NOMO-1 (cell line): ENCODE measurements at regions not wholly inside any gene's neighbourhood (a gene's known extent, or its start where the extent isn't known, plus 50 kb on each side); places are given as distances from the start of the nearest gene placed in this dataset.
A peak's percentile ranks its signal among the peaks of the same experiment; 100 is the strongest.

Experiments used
- DNase-seq, 2 experiments: peaks; one replicate each; lab custom pipeline; 2025; ENCODE audit not compliant: unreplicated experiment in 2 of 2; lab: John Stamatoyannopoulos, UW

DNA sequence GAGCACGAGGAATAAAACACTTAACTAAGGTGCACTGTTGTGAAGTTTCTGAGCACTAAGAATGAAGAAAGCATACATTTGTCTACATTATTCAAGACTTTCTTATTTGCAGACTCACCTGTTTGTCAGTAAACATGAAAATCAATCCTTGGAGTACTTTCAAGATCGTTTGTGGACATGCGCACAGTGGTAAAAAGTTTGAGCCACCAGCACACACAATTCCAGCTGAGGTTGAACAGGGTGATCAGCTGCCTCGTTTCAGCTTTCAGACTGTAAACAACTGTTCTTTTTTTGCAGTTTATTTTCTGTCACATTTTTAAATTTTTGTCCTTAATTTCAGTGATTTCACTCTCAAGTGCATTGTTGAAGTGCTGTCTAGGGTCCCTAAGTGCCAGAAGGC, 143.8 kb upstream of the VCX2 start:
- no peak for DNase-seq

DNA sequence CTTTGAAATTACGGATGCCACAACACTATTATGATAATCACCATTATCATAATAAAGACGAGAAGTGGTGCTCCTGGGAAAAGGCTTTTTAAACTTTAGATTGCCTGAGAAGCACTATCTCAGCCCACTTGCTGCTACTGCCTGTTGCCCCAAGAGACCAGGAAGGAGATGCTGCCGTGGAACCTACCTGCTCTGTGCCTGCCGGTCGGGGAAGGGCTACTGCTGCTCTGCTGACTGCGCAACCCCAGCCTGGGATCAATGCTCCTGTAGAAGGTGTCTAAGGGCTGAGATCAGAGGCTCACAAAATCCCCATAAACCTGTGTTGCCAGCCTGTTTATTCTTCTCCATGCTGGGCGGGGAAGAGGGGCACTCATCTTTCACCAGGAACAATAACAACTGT, 145.3 kb upstream of the VCX3B start:
- no peak for DNase-seq

- DNase-seq = no peak
These were observed 141.3 kb upstream of the VCX3B start for GRCh38 chrX:8323356-8323755.

DNA sequence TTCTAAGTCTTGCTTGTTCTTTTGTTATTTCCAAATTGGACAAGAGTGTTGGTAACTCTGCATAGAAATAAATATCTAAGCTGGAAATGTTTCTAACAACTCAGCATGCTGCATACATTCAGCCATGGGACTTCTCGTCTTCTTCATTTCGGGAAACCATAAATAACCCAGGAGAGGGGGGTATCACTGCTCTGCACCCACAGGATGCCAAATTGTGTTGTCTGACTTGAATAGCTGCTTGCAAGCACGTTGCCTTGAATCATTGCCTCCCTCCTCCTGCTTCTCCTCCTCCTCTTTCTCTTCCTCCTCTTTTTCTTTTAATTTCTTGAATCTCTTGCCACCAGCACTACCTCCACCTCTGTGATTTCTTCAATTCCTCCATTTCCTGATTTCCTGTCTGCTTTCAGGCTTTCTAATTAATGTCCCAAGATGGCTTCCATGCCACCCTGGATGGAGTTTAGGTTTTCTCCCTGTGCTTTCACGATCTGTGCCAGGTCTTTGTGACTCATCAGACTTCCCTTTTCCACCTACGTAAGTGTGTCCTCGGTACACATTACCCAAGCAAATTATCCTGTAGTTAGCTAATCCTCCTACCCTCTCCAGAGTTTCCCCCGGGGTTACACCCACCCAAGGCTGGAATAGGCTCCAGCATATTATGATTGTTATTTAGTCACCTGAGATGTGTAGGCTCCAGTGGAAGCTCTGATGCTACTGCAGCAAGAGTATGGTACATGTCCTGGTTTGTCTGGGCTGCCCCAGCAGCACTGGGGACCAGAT, 122.6 kb upstream of the VCX3B start:
- no peak for DNase-seq

- no peak for DNase-seq
These were observed 119.2 kb upstream of the VCX3B start for GRCh38 chrX:8345473-8345872.

DNA sequence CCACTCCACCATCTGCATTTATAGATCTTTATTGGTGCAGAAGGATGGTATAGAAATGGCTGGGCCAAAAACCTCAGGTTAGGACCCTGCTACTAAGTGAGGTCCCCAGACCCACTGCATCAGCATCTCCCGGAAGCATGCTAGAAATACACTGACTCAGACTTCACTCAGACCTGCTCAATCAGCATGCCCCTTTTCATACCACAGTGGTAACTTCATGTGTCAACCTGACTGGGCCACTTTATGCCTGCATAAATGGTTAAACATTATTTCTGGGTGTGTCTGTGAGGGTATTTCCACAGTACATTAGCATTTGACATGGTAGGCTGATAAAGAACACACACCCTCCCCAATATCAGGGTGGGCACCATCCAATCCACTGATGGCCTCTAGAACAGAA, 118.6 kb upstream of the VCX3B start:
- DNase-seq = no peak

- no peak for DNase-seq
These were observed 117.7 kb upstream of the VCX3B start for GRCh38 chrX:8346892-8347291.

- DNase-seq = no peak
These were observed 114.7 kb upstream of the VCX3B start for GRCh38 chrX:8349816-8350544.

DNA sequence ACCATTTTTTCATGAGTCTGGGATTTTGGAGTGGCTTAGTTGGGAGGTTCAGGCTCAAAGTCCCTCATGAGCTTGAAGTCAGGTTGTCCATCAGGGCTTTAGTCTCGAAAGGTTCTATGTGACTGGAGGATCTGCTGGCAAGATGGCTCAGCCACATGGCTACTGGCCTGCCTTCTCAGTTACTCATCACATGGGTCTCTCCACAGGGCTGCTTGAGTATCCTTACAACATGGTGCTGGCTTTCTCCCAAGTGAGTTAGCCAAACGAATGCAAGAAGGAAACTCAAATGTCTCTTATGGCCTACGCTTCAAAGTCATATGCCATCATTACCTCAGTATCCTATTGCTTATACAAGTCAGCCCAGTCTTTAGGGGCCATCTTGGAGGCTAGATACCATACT, 106.3 kb upstream of the VCX3B start:
- DNase-seq = no peak

DNA sequence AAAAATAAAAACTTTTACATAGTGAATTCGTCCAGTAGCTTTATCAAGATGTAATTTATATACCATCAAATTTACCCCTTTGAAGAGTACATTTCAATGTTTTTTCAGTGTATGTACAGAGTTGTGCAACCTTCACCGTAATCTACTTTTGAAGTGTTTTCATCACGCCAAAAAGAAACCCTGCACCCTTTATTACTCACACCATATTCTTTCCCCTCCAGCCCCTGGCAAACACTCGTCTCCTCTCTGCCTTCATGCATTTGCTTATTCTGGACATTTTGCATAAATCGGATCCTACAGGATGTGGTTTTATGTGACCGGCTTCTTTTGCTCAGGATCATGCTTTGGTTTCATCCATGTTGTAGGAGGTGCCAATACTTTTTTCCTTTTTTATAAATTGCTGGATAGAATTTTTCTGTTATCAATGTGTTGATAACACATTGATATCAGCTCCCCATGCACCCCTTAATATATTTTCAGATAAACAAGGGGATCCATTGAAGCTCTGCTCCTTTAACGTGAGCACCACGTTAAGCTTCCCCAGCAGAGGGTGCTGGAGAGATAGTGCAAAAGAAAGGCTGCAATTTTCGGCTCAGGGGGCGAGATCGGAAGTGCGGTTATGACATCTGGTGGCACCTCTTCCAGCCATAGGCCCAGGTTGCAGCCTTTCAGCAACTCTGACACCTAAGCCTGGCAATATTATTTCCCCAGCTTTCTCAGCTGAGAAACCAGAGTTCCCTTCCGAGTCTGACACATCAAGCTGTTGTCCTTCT, 100.1 kb upstream of the VCX3B start:
- DNase-seq = peak; percentile 71 to 78

- DNase-seq = no peak
These were observed 98.1 kb upstream of the VCX3B start for GRCh38 chrX:8366481-8366880.

DNA sequence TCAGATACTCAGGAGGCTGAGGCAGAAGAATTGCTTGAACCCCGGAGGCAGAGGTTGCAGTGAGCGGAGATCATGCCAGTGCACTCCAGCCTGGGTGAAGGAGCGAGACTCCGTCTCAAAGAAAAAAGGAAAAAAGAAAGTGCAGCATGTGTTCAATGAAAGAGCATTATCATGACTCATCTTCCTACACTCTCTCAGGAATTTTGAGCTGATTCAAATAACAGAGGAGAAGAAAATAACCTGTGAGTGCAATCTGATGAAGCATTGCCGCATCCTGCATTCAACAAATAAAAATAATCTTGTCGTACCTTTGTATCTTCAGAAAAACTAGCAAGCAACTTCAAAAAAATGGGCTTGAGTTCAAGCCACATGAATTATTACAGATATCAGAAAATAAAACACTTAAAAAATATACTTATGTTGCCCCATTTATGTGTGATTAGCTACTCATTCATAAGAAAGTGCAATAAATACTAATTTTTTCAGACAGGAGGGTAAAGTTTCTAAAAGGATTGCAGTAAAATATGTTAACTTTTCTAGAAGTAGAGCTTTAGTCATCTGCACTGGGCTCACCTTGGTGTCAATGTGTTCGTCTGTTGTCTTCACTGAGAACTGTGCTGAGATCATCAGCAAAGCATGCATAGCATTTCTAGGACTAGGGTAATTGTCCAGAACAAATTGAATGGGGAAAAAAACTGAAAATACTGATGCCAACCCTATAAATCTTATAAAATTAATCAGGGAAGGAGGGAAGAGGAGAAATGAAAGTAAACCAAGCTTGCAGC, 90.4 kb upstream of the VCX3B start:
- DNase-seq = no peak

GRCh38 chrX:8377041-8377440, 87.6 kb upstream of the VCX3B start:
- DNase-seq = no peak

GRCh38 chrX:8390771-8391170, 73.9 kb upstream of the VCX3B start:
- DNase-seq = no peak

GRCh38 chrX:8403988-8404387, 60.6 kb upstream of the VCX3B start:
- no peak for DNase-seq

- DNase-seq = no peak
These were observed 60.2 kb upstream of the VCX3B start for GRCh38 chrX:8404471-8404870.

DNA sequence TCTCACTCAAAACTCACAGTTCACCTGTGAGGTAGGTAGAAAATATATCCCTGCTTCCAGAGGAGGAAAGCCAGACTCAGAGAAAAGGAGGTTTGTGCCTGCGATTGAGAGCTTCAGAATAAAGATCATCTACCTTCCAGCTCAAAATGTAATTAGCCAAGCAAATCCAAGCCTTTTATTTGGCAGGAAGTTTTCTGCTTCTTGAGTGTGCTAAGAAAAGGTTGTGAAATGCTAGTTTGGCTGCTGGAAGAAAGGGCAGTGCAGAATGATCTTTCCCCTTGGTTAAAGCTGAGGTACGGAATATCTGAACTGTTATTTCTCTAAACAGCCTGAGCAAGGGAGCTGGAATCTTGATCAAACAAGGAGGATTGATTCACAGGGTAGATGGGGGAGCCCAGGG, 59.7 kb upstream of the VCX3B start:
- DNase-seq = no peak

DNA sequence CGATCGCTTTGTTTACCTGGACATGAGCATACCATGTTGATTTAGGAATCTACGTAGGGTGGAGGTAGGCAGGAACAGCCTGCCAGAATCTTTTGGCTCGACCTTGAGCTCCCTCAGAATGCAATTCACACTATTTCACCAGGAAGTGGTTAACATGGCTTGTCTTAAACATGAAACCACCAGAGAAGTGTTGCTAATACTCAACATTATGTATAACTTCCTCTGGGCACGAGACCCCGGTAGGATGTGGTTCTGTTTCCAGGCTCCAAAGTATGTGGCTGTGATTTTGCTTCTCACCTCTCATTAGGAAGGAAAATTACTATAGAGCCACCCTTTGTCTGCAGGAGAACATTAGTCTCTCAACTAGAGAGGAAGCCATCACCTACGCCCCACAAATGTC, 59.0 kb upstream of the VCX3B start:
- peak in 1 of 2 experiments; percentile 10 for DNase-seq

DNA sequence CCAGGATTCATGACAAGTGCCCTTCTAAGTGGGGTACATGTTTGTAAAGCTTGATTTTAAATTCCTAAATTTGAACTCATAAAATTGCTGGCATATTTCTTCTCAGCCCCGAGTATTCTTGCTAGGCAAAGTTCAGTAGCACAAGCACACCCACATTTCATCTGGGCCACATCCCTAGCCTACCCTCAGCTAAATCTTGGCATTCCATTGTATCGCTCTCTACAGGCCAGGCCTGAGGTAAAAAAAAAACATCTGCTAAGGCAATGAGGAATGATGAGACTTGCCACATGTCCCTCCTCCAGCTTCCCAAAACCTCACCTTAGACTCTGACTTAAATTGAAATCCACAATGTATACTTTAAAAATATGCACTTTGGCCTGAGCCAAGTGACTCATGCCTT, 51.4 kb upstream of the VCX3B start:
- DNase-seq = no peak
